ENCODE measurements at regions not wholly inside any gene's neighbourhood (a gene's known extent, or its start where the extent isn't known, plus 50 kb on each side); places are given as distances from the start of the nearest gene placed in this dataset.

DNA sequence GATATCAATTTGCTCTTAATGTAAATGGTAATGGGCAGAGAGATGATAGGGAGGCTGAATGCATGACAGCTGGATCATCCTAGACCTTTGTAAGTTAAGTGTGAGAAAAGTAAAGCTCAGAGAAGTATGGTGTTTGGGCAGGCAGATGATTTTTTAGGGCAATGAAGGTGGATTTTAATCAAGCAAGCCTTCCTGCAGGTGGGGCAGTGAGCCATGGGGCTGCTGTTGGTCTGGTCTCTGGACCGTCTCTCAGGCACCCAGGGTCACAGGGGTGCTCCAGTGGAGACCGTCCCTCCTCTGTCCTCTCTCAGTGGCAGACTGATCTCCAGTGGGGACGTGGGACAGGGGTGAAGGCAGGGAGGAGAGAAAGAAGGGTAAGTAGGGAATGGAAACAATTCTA is 69.8 kb upstream of the STK17B start:
- TF ChIP-seq MYC (IDR thresholded peaks at IDR 0.05; ENCODE audit: low read depth, low read length) (no peak), MYC (CRISPR knock-in tag; IDR thresholded peaks at IDR 0.05; ENCODE audit: borderline replicate concordance, low read depth) (no peak), USF2 (CRISPR knock-in tag; IDR thresholded peaks at IDR 0.05) (no peak), EZH2 (IDR thresholded peaks at IDR 0.05; ENCODE audit: borderline replicate concordance, low read depth, low read length) (no peak), RBFOX2 (IDR thresholded peaks at IDR 0.05; ENCODE audit: low read depth, low read length) (no peak), ZNF384 (IDR thresholded peaks at IDR 0.05; ENCODE audit: low read depth, low read length) (no peak), CCAR2 (IDR thresholded peaks at IDR 0.05; ENCODE audit: low read depth, low read length) (no peak), CTBP1 (IDR thresholded peaks at IDR 0.05; ENCODE audit: borderline replicate concordance) (no peak), SRF (CRISPR knock-in tag; IDR thresholded peaks at IDR 0.05) (no peak), JUN (IDR thresholded peaks at IDR 0.05; ENCODE audit: borderline replicate concordance, low read depth, low read length) (no peak), JUN (CRISPR knock-in tag; IDR thresholded peaks at IDR 0.05; ENCODE audit: borderline replicate concordance) (no peak), YBX1 (IDR thresholded peaks at IDR 0.05) (no peak)
- TF ChIP-seq, protein P1, sequence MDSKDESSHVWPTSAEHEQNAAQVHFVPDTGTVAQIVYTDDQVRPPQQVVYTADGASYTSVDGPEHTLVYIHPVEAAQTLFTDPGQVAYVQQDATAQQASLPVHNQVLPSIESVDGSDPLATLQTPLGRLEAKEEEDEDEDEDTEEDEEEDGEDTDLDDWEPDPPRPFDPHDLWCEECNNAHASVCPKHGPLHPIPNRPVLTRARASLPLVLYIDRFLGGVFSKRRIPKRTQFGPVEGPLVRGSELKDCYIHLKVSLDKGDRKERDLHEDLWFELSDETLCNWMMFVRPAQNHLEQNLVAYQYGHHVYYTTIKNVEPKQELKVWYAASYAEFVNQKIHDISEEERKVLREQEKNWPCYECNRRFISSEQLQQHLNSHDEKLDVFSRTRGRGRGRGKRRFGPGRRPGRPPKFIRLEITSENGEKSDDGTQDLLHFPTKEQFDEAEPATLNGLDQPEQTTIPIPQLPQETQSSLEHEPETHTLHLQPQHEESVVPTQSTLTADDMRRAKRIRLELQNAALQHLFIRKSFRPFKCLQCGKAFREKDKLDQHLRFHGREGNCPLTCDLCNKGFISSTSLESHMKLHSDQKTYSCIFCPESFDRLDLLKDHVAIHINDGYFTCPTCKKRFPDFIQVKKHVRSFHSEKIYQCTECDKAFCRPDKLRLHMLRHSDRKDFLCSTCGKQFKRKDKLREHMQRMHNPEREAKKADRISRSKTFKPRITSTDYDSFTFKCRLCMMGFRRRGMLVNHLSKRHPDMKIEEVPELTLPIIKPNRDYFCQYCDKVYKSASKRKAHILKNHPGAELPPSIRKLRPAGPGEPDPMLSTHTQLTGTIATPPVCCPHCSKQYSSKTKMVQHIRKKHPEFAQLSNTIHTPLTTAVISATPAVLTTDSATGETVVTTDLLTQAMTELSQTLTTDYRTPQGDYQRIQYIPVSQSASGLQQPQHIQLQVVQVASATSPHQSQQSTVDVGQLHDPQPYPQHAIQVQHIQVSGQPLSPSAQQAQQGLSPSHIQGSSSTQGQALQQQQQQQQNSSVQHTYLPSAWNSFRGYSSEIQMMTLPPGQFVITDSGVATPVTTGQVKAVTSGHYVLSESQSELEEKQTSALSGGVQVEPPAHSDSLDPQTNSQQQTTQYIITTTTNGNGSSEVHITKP (IDR thresholded peaks at IDR 0.05; ENCODE audit: partially characterized antibody), result no peak
- TF ChIP-seq, protein P2, sequence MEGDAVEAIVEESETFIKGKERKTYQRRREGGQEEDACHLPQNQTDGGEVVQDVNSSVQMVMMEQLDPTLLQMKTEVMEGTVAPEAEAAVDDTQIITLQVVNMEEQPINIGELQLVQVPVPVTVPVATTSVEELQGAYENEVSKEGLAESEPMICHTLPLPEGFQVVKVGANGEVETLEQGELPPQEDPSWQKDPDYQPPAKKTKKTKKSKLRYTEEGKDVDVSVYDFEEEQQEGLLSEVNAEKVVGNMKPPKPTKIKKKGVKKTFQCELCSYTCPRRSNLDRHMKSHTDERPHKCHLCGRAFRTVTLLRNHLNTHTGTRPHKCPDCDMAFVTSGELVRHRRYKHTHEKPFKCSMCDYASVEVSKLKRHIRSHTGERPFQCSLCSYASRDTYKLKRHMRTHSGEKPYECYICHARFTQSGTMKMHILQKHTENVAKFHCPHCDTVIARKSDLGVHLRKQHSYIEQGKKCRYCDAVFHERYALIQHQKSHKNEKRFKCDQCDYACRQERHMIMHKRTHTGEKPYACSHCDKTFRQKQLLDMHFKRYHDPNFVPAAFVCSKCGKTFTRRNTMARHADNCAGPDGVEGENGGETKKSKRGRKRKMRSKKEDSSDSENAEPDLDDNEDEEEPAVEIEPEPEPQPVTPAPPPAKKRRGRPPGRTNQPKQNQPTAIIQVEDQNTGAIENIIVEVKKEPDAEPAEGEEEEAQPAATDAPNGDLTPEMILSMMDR (IDR thresholded peaks at IDR 0.05 in 2 of 3, conservative IDR thresholded peaks at IDR 0.05 in 1 of 3; ENCODE audit: insufficient read depth in 2 of 3, low read depth in 1 of 3, low read length in 3 of 3), result no peak
- TF ChIP-seq, protein P3, sequence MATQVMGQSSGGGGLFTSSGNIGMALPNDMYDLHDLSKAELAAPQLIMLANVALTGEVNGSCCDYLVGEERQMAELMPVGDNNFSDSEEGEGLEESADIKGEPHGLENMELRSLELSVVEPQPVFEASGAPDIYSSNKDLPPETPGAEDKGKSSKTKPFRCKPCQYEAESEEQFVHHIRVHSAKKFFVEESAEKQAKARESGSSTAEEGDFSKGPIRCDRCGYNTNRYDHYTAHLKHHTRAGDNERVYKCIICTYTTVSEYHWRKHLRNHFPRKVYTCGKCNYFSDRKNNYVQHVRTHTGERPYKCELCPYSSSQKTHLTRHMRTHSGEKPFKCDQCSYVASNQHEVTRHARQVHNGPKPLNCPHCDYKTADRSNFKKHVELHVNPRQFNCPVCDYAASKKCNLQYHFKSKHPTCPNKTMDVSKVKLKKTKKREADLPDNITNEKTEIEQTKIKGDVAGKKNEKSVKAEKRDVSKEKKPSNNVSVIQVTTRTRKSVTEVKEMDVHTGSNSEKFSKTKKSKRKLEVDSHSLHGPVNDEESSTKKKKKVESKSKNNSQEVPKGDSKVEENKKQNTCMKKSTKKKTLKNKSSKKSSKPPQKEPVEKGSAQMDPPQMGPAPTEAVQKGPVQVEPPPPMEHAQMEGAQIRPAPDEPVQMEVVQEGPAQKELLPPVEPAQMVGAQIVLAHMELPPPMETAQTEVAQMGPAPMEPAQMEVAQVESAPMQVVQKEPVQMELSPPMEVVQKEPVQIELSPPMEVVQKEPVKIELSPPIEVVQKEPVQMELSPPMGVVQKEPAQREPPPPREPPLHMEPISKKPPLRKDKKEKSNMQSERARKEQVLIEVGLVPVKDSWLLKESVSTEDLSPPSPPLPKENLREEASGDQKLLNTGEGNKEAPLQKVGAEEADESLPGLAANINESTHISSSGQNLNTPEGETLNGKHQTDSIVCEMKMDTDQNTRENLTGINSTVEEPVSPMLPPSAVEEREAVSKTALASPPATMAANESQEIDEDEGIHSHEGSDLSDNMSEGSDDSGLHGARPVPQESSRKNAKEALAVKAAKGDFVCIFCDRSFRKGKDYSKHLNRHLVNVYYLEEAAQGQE (IDR thresholded peaks at IDR 0.05; ENCODE audit: borderline replicate concordance), result no peak
- TF ChIP-seq, protein P3 (CRISPR knock-in tag; IDR thresholded peaks at IDR 0.05; ENCODE audit: low read depth), result no peak
